ENCODE measurements at regions not wholly inside any gene's neighbourhood (a gene's known extent, or its start where the extent isn't known, plus 50 kb on each side); places are given as distances from the start of the nearest gene placed in this dataset.

GRCh38 chr12:59196989-59197388 lies 276.7 kb upstream of the LRIG3 start:
- ATAC-seq, result no peak

DNA sequence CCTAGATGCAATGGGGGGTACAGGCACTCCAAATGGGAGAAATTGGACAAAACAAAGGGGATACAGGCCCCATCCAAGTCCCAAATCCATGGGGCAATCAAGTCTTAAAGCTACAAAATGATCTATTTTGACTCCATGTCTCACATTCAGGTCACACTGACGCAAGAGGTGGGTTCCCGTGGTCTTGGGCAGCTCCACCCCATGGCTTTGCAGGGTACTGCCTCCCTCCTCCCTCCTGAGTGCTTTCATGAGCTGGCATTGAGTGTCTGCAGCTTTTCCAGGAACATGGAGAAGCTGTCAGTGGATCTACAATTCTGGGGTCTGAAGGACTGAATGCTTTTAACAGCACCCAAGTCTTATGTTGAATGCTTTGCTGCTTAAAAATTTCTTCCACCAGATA lies 274.5 kb upstream of the LRIG3 start:
- no peak for ATAC-seq

DNA sequence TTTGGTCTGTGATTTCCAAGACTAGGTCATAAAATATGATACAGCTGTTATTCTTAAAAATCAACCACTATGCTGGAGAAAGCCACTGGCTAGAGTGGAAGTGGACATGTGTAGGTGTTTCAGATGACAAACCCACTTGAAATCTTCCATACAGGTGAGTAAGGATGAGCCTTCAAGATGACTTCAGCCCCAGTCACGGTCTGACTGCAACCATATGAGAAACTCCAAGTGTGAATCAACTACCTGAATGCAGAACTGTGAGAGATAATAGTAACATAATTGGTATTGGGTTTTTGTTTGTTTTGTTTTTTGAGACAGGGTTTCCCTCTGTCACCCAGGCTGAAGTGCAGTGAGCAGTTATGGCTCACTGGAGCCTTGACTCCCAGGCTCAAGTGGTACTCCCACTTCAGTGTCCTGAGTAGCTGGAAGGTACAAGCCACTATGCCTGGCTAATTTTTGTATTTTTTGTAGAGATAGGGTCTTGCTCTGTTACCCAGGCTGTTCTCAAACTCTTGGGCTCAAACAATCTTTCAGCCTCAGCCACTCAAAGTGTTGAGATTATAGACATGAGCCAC lies 273.3 kb upstream of the LRIG3 start:
- ATAC-seq, result no peak

DNA sequence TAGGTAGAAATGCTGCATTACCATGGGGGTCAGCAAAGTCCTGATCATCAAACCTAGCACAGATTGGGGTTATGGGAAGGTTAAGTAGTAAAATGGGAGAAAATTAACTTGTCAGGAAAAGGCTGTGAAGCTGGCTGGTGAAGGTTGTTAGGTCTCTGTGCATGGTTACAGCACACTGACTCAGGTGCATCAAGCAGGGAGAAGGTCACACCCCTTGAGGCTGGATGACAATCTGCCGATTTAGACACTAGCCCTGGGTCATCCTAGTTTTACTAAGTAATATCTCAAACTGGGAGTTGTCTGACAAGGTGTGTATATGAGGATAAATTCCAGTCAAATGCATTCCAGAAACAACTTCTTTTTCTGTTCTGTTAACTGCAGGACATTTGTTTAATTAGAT lies 271.1 kb upstream of the LRIG3 start:
- no peak for ATAC-seq

DNA sequence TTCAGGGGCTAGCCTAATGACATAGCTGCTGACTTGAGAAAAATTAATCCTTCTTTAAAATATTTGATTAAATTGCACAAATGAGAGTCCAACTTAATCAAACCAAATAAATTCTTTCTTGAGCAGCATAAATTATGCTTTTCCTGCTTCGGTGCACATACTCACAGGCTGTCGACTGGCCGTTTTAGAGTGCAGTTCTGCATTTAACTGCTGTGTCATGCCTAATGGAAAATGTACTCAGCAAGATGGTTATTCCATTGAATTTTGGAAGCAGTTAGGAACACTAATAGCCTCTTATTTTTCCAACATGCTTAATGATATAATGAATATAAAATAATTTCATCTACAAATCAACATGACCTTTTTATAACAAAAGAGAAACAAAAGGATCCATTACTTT lies 266.1 kb upstream of the LRIG3 start:
- ATAC-seq, result no peak

DNA sequence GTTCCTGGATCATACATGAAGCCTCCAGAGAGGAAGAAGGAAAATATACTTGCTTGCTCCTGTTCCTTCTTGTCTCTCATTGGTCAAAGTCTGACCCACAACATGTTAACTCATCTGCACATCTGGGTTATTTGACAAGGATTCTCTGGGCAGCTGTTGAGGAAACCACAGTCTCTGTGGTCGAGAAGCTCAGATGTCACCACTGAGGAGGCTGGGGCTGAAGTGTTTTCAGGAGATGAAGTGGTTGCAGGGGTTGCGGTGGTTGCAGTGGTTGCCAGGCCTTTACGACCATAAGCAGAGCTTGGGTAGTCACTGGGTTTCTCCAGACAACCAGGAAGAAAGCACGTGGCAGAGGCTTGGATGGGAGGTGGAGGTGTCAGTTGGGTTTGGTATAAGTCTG lies 265.0 kb upstream of the LRIG3 start:
- no peak for ATAC-seq

DNA sequence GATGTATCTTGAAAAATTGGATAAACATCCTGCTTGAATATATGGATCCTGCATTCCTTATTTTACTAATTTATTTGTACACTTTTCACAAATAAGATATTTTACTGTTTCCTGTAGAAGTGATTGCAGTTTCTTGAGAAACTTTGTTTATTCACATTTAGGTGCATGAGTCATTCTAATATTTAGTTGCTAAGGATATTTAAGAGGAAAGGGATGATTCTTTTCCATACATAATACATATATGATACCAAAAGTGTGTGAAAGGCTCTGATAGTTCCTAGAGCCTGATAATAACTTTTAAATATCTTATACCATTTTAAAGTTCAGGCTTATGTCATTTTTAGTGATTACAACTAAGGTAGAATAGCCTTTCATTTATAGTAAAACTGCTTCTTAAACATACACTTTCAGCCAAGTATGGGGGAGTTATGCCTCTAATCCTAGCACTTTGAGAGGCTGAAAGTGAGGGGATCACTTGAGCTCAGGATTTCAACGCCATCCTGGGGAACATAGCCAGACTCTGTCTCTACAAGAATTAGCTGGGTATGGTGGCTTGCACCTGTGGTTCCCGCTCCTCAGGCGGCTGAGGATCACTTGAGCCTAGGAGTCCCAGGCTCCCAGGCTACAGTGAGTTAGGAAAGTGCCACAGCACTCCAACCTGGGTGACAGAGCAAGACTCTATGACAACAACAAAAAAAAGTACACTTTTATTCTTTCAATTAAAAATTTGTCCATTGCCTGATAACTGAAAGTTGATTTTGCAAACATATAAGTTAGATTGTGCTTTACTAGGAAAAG lies 262.6 kb upstream of the LRIG3 start:
- no peak for ATAC-seq

- peak; percentile 30 to 35 for ATAC-seq
Observed at GRCh38 chr12:59182191-59182590, 261.9 kb upstream of the LRIG3 start.

DNA sequence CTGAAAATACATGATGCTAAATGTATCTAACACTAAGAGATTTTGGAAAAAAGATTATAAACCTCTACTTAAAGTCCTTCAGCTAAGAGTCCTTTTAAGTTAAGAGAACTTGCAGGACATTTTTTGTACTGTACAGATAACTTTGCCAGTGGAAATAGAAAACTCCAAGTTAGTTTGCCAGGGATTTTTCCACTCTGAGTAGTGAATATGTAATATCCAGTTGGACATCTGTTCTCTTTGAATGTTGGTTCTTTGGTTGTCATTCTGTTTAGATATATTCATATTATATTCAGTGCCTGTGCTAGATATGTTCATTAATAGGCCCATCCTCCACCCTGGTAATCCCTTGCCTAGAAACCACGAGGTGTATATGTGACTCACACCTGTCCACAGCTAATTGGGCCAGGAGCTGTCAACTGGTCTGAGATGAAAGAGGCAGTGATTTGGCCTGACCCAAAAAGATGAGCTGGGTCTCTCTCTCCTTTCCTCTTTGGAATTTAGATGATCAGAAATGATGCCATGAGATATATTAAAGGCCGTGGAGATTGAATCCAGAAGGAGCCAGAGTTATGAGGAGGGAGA lies 261.0 kb upstream of the LRIG3 start:
- no peak for ATAC-seq

DNA sequence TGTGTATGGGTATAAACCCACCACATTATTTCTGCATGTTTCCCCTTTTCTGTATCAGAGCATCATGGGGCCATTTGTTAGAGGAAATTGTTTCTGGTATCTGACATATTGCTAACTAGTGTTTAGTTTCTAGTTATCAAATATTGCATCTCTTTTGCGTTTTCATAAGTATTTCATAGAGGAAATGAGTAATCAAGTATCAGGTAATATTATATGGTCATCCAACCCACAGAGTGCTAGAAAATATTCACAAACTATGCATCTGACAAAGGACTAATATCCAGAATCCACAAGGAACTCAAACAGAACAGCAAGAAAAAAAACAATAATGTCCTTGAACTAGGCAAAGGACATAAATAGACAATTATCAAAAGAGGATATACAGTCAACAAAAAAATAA lies 258.9 kb upstream of the LRIG3 start:
- no peak for ATAC-seq

- ATAC-seq, result no peak
Observed at GRCh38 chr12:59173695-59174094, 253.4 kb upstream of the LRIG3 start.

- no peak for ATAC-seq
Observed at GRCh38 chr12:59168647-59169046, 248.3 kb upstream of the LRIG3 start.

- no peak for ATAC-seq
Observed at GRCh38 chr12:59166457-59166856, 246.2 kb upstream of the LRIG3 start.

GRCh38 chr12:59164991-59165718 lies 244.9 kb upstream of the LRIG3 start:
- no peak for ATAC-seq

DNA sequence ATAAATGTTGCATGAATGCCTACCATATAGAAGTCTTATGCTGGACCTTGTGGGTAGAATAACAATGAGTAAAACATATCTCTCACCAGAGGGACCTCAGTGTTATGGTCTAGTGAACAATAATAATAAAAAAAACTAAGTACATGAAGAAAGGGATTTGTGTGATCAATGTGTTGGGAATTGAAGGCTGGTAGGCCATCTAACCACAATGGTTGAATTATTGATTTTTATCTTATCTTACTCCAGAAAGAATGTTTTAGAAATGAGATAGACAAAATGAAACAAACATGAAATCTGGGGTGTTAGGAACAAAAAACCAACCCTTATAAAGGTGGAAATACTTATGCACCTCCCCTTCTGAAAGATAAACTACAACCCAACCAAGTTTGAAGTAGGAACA lies 243.9 kb upstream of the LRIG3 start:
- no peak for ATAC-seq

- ATAC-seq, result no peak
Observed at GRCh38 chr12:59158681-59159080, 238.4 kb upstream of the LRIG3 start.

GRCh38 chr12:59158066-59158465 lies 237.8 kb upstream of the LRIG3 start:
- no peak for ATAC-seq

- ATAC-seq, result no peak
Observed at GRCh38 chr12:59155448-59155847, 235.1 kb upstream of the LRIG3 start.

DNA sequence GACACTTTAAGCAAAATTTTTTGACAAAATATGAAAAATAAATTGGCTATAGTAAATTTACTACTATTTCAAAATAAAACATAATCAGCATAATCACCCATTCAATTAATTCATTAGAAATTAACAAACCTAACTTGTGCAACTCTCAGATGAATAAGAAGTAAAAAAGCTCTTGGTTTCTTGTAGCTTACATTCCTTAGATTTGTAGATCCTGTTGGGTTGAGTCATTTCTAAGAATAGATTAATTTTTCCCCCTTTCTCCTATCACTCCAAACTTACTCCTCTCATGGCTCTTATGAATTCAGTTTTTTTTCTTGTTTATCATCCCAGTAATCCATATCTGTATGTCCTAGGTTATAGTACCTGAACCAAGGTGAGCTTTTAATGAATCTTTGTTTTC lies 230.9 kb upstream of the LRIG3 start:
- ATAC-seq, result no peak

DNA sequence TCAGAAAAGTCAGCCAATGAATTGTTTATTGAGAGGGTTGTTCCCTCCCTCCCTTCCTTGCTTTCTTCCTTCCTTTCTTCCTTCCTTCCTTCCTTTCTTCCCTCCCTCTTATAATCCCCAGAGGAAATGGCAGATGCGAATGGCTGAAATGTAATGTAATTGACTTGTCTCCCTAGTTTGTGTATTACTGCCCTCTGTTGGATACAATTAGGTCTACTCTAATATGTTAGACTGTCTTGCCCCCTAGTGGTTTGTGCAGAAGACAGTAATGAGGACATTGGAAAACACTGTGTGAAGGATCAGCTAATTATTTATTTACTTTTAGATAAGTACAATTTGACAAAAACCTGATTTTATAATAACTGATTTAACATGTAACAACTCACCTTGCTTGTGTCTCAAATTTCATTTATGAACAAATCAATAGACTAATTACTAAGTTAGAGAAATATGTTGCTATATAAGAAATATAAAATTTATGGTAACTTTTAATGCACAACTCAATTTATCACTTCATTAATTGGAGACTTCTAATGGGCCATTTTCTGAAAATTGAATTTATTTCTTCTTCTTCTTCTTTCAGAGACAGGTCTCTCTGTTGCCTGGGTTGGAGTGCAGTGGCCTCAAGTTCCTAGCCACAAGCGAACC lies 229.8 kb upstream of the LRIG3 start:
- ATAC-seq, result peak; percentile 45 to 60

GRCh38 chr12:59147791-59148190 lies 227.5 kb upstream of the LRIG3 start:
- no peak for ATAC-seq

DNA sequence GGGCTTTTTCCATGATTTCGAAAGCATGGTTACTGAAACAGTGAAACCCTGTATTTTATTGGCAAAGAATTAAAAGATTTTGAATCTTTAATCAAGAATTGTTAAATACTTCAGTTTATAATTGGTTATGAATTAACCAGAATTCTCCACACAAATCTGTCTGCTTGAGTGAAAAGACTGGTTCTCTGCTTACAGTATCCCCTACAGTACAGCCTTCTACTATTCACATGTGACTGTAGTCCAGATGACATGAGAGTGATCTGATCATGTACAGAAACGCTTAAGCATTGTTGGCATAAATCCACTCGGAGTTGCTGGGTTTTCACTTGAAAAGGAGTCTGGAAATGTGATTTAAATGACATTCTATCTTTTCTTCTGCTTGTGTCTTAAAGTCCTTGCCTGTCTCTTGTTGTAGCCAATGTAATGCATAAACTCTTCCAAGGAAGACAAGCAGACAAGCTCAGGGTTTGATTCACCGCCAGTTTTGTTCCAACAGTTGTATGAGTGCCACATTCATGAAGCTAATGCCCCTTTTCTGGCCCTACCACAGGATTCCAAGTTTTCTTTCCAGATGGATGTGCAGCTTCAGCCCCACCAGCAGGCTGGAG lies 222.0 kb upstream of the LRIG3 start:
- no peak for ATAC-seq

DNA sequence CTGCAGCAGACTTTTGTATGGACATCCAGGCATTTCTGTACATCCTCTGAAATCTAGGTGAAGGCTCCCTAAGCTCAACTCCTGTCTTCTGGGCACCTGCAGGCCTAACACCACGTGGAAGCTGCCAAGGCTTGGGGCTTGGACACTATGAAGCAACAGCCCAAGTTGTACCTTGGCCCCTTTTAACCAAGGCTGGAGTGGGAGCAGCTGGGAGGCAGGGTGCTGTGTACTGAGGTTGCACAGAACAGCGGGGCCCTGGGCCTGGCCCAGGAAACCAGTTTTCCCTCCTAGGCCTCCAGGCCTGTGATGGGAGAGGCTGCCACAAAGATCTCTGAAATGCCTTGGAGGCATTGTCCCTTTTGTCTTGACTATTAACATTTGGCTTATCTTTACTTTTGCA lies 214.4 kb upstream of the LRIG3 start:
- ATAC-seq, result no peak

All from activated CD4-positive, CD25-positive, alpha-beta regulatory T cell treated with anti-CD3 and anti-CD28 coated beads, Interleukin-2, amount 50 U/mL, for 24 hours (primary cell).